HL-60 (cell line): ENCODE measurements at regions not wholly inside any gene's neighbourhood (a gene's known extent, or its start where the extent isn't known, plus 50 kb on each side); places are given as distances from the start of the nearest gene placed in this dataset.

Experiments used
- DNase-seq, 2 experiments: peaks; one replicate each; pipeline ENCODE4 v3.0.0-alpha.2; 2010 to 2020; ENCODE audit warnings: low read depth in 1 of 2, low spot score in 1 of 2
- H3K27ac ChIP-seq: fragments of 250-450 bp; sonication (Bioruptor Pico); replicated peaks from 2 replicates; pipeline ENCODE4 v1.5.1; 2020; ENCODE audit warnings: mild to moderate bottlenecking, moderate library complexity
- H3K27me3 ChIP-seq: fragments of 250-450 bp; sonication (Bioruptor Pico); 2 replicates; pipeline ENCODE4 v1.5.1; 2021; ENCODE audit warnings: mild to moderate bottlenecking, moderate library complexity; ENCODE audit not compliant: insufficient read depth, poor library complexity, severe bottlenecking
- H3K4me3 ChIP-seq: replicated peaks from 2 replicates; pipeline ENCODE4 v1.5.1; 2011; ENCODE audit warnings: mild to moderate bottlenecking, control low read depth, low read length; ENCODE audit not compliant: insufficient read depth
- CTCF ChIP-seq: IDR thresholded peaks from one replicate; pipeline ENCODE4 v1.5.1; 2011; ENCODE audit warnings: low read length, control low read depth, inconsistent platforms; ENCODE audit not compliant: insufficient read depth
- GABPA ChIP-seq: IDR thresholded peaks from 2 replicates; pipeline ENCODE4 v1.6.1; 2012; ENCODE audit warnings: low read depth
- POLR2AphosphoS5 ChIP-seq: IDR thresholded peaks from 2 replicates; pipeline ENCODE4 v1.6.1; 2012; ENCODE audit warnings: low read depth
- SPI1 ChIP-seq: IDR thresholded peaks from 2 replicates; pipeline ENCODE4 v1.6.1; 2012; ENCODE audit warnings: low read depth, mild to moderate bottlenecking, borderline replicate concordance
- TF ChIP-seq, protein P1 (sequence below): IDR thresholded peaks from 2 replicates; pipeline ENCODE4 v1.6.1; 2012; ENCODE audit warnings: low read depth; ENCODE audit not compliant: insufficient replicate concordance

DNA sequence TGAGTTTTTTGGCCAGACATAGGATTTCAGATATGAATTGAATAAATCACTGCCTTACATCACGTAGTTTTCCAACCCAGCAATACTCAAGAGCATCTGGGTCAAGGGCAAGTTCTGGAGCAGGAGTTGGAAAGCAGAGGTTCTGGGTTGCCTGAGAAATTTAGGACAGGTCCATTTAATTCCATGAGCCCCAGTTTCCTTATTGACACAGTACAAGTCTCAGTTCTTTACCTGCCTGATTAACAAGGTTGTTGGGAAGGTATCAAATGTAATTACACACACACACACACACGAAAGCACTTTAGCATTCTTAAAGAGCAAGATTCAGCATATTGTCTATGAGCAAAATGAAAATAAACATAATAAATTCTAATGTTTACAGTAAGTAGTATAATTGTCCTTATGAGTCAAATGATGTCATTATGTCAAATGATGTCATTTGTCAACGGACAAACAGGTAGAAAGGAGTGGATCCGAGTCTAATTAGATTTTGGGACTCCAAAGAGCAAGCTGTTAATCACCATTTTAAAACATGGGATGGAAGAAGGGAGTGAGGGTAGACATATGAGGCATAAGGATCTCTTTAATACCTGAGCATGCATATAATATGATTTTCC is 268.4 kb upstream of the ARGLU1 start:
- TF ChIP-seq, protein P1, sequence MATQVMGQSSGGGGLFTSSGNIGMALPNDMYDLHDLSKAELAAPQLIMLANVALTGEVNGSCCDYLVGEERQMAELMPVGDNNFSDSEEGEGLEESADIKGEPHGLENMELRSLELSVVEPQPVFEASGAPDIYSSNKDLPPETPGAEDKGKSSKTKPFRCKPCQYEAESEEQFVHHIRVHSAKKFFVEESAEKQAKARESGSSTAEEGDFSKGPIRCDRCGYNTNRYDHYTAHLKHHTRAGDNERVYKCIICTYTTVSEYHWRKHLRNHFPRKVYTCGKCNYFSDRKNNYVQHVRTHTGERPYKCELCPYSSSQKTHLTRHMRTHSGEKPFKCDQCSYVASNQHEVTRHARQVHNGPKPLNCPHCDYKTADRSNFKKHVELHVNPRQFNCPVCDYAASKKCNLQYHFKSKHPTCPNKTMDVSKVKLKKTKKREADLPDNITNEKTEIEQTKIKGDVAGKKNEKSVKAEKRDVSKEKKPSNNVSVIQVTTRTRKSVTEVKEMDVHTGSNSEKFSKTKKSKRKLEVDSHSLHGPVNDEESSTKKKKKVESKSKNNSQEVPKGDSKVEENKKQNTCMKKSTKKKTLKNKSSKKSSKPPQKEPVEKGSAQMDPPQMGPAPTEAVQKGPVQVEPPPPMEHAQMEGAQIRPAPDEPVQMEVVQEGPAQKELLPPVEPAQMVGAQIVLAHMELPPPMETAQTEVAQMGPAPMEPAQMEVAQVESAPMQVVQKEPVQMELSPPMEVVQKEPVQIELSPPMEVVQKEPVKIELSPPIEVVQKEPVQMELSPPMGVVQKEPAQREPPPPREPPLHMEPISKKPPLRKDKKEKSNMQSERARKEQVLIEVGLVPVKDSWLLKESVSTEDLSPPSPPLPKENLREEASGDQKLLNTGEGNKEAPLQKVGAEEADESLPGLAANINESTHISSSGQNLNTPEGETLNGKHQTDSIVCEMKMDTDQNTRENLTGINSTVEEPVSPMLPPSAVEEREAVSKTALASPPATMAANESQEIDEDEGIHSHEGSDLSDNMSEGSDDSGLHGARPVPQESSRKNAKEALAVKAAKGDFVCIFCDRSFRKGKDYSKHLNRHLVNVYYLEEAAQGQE: no peak
- no peak overlapping the region for H3K4me3 ChIP-seq
- DNase-seq: no peak
- H3K27me3 ChIP-seq: no peaks in the 10 kb centered on the region
- no peak overlapping the region for H3K27ac ChIP-seq

GRCh38 chr13:106835477-106835876 is 267.5 kb upstream of the ARGLU1 start:
- no peak overlapping the region for H3K27ac ChIP-seq
- TF ChIP-seq POLR2AphosphoS5 (no peak), CTCF (no peak), GABPA (no peak), SPI1 (no peak)
- TF ChIP-seq, protein P1: no peak
- no peaks in the 10 kb centered on the region for H3K27me3 ChIP-seq
- no peak for DNase-seq
- H3K4me3 ChIP-seq: no peak overlapping the region

- H3K4me3 ChIP-seq: no peak overlapping the region
- no peak for DNase-seq
- H3K27ac ChIP-seq: no peak overlapping the region
- TF ChIP-seq POLR2AphosphoS5 (no peak), CTCF (no peak), GABPA (no peak)
- TF ChIP-seq, protein P1: no peak
- H3K27me3 ChIP-seq: no peaks in the 10 kb centered on the region
Measured at GRCh38 chr13:106821979-106822378, 254.0 kb upstream of the ARGLU1 start.
